SKM-1 treated with dmso at 0.1 percent for 144 hours (cell line): ENCODE measurements at regions not wholly inside any gene's neighbourhood (a gene's known extent, or its start where the extent isn't known, plus 50 kb on each side); places are given as distances from the start of the nearest gene placed in this dataset.

Source experiments
- DNase-seq: peaks from one replicate; lab custom pipeline; 2025; ENCODE audit not compliant: unreplicated experiment; lab: John Stamatoyannopoulos, UW

DNA sequence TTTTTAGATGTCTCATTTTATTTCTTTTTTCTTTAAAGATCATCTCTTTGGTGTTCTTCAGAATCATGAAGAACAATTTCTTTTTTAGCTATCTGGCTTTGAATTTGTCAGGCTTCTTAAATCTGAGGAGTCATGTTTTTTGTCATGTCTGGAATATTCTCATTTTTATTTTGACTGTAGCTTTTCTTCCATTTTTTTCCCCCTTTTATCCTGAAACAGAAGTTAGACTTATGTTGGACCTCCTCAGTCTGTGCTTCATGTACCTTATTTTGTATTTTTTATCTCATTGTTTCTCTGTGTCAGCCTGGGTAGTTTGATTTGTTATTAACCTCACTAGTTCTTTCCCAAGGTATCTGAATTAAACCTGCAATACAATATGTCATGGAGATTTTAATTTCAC, 319.2 kb upstream of the ADGRL4 start:
- no peak for DNase-seq

DNA sequence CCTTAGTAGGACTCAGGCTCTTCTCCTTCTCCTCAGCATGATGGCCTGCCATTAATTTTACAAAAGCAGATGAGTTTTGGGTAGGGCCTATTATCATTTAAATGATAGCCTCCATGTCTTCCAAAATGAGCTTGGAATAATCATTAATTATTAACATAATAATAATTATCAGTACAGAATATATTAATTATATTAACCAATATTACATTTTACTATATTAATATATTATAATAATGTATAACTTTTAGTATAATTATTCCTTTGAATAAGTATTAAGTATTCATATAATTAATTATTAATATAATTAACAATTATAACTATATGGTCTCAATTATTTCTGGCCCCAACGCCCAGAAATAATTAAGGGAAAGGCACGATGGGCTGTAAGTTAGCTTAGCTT, 318.6 kb upstream of the ADGRL4 start:
- no peak for DNase-seq

DNA sequence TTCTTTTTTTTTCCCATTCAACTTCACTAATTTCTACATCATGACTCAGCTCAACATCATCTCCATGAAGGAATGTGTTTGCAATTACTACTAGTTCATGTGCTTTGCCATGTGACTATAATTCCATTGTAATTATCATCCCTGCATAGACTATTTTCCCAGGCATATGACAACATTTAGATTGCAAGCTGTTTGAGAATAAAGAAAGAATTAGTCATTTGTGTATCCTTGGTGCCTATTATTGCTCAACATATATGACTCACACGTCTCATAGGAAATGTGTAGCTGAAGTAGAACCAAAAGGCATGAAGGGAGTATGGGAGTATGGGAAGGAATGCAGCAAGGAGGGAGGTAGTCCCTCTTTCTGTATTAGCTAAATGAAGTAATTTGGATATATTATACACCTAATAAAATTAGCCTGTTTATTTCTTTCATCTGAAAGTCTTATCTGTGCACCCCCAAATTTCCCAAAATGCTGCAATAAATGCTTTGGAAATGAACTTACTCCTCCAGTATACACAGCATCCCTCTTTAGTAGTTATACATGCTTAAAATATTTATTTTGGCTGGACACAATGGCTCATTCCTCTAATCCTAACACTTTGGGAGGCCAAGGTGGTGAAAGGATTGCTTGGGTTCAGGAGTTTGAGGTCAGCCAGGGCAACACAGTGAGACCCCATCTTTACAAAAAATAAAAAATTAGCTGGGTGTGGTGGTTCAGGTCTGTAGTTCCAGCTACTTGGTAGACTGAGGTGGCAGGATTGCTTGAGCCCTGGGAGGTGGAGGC, 316.9 kb upstream of the ADGRL4 start:
- DNase-seq = no peak

DNA sequence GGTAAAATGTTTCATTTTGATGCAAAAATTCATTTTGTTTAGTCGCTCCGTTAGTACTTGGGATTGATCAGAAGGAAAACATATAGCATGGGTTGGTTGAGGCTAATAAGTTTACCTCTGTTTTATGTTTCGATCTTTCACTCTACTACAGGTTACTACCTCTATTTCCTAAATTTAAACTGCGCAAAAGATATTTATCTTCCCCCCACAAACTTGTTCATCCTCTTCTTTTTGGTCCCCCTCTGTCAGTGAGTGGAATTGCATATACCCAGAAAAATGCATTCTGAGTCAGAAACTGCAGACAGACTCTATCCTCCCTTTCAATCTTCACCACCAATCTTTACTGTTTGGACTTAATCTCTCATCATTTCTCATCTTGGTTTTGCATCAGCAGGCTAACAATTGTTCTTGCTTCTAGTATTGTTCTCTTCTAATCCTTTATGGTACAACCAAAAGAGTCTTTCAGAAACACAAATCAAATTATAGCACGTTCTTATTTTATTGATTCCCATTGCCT, 316.0 kb upstream of the ADGRL4 start:
- no peak for DNase-seq

DNA sequence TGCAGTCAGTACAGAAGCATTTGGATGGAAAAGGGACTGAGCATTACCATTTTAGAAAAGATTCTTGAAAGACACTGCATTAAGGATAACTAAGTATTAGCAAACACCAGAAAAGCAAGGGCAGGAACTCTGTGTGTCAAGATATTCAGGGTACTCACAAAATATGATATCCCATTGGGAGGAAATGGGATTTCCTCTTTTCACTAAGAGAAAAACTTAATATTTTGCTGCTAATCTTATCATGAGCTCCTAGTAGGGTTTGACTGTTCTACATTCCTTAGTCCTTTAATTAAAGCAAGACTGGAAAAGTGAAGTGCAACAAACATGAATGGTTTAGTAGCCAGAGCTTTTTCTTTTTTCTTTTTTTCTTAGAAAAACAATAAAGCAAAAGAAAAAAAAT, 305.9 kb upstream of the ADGRL4 start:
- no peak for DNase-seq

DNA sequence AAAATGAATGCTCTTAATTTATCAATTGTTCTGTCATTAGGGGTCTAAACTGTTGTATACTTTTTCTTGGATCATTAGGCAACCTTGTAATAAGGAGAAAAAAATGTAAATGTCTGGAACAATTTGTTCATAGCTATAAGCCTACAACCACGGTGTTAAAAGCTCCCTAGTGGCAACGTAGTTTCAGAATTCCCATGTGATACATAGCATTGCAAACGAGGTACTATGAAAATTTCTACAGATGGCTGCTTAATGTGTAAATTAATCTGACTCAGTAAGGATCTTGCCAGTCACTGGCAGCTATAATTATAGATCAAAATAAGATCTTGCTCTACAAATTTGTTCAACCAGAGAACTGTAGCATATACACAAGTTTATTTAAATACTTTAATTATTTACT, 304.1 kb upstream of the ADGRL4 start:
- no peak for DNase-seq

DNA sequence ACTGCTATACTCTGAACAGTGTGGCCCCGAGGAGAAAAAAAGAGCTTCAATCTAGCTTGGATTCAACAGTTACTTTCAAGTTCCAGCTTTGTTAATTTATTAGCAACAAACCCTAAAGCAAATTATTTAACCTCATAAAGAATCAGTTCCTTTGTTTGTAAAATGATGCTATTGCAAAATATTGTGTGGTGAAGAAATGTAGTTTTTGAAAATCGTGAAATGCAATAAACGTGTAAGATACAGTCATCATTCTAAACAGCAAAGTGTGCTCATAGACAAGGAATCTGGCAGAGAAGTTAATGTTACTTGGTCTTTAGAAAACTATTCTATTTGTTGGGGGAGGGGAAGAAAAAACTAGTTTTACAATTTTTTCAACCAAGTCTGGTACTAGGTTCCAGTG, 297.6 kb upstream of the ADGRL4 start:
- no peak for DNase-seq

DNA sequence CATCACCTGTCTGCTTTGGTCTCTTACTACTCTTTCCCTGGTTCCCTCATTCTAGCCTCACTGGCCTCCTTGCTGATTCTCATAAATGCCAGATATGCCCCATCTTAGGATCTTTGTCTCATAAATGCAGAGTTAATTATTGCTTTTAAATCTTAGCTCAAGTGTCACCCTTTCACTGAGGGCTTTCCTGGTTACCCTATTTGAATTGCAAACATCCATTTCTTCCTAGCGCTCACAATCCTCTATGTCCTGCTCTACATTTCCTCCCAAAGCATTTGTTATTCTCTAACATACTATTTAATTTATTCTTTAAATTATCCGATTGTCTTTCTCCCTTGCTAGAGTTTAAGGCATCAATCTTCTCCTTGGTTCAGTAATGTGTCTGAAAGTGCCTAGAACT, 296.5 kb upstream of the ADGRL4 start:
- DNase-seq = no peak

DNA sequence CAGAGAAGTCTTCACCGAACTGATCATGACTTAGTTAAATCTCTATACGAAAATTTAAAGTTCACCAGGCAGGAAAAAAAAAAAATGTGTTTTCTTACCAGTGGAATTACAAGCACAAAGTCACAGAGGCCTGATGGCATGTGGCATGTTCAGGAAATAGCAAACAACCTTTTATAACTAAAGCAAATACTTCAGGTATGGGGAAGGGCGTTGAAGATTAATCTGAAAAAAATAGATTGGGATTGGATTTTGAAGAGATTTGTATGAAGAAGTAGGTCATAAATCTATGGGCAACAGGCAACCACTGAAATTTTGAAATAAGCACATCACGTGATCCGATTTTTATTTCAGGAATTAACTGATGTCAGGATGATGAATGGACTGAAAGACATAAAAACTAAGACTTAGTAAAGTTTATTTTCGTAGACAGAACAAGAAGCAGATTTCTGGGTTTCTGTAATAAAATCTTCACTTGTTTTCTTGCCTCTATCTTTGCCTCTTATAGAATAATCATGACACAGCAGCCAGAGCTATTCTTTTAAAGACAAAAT, 295.9 kb upstream of the ADGRL4 start:
- DNase-seq = no peak

DNA sequence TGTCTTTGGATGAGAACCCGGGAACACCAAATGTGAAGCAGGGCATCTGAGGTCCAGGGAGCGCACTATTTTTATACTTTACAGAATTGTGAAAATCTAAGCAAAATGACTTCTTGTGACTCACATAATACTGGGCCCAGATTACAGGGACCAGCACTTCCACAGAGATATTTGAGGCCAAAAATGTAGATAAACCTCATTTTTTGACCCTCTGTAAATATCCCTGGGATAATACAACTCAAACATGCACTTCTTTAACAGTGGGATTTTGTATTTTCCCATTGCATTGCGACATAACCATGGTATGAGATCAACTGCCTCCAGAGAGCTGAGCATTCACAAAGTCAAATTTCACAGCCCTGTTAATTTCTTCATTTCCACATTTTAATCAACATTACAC, 289.4 kb upstream of the ADGRL4 start:
- DNase-seq = no peak

DNA sequence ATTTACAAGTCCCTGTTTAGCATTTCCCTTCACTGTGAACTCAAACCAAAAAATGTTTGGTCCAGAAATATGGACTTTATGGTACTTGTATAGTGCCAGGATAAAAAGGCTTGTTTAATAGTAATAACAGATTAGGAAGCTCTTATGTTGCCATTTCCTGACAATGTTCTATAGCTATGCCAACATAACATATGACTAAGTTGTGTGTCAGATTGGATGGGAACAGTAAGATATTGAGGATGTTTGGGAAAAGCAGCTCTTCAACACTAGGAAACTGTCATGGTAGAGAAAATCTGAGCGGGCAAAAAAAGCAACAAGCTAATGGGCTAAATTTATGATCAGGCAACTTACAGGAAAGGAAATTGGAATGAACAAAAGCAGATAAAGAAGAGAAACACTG, 287.1 kb upstream of the ADGRL4 start:
- DNase-seq = no peak

DNA sequence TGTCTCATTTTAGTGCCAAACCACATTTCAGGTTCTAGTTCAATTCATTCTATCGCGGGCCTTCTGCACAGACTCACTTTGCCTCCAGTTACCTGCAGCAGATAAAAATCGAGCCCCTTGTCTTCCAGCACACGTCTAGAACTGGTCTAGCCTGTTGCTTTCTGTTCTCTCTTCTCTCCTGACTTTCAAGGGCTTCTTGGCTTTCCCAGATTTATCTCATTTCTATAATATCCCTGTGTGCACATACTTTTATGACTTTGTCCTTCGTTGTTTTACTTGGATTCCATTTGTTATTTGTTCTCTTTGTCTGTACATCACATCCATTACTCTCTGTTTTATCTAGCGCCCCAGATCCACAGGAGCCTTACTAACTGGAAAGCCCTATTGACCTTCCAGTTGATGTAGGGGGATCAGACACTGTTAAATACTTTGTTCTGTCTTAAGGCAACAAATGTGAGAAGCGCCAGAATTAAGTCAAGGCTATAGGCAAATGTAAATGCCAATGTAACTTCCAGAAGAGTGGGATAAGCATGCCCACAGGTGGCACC, 284.5 kb upstream of the ADGRL4 start:
- no peak for DNase-seq

DNA sequence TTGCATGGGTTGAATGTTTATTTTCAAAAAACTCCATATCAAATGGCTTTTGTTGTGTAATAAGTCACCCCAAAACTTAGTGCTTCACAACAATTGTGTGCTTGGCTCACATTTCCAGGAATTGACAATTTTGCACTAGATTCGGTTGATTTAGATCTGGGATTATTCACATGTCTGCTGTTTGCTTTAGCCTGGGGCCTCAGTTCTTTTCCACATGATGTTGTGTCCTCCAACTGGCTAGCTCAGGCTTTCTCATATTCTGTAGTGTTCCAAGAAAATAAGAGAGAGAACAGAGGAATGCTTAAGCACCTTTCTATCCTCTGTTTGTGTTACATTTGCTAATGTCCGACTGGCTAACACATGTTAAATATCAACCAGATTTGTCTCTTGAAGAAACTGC, 281.5 kb upstream of the ADGRL4 start:
- no peak for DNase-seq

DNA sequence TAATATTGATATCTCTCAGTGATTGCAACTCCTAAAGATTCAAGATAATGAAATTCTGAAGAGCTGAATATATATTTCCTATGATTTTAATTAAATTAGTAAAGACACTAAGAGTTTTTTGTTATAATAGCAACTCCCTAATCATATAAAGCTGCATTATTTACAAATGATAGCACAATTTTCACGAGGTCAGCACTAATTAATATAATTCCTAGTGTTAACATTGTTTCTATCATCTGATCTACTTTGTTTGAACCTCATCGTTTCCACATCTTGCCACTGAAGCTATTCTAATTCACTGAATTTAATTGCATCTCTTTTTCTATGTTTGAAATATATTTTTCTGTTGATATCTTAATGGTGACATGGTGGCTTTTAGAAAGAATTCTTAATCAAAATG, 279.1 kb upstream of the ADGRL4 start:
- no peak for DNase-seq

DNA sequence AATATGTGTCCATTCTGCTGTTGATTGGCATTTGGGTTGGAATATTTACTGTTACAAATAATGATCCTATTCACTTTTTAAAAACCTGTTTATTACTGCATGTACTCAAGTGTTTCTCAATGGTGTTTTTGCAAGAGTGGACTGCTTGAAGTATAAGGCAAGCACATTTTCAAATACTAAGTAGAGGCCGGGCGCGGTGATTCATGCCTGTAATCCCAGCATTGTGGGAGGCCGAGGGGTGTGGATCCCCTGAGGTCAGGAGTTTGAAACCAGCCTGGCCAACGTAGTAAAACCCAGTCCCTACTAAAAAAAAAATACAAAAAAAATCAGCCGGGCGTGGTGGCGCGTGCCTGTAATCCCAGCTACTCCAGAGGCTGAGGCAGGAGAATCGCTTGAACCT, 276.9 kb upstream of the ADGRL4 start:
- no peak for DNase-seq

DNA sequence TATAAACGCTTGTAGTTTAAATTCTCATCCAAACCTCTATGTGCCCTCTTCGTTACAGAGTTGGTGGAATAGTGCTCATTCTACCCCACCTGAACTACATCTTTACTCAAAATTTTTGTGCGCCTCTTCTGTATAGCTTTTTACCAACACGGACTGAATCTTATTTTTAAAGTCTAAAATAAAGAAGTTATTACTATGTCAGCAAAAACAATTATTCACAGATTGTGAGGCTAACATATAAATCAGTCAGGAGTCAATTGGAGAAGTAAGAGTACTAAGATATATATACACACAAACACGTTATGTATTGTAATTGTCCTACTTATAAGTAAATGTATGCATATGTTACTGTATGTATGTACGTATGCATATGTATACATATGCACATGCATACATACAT, 274.9 kb upstream of the ADGRL4 start:
- DNase-seq = no peak

DNA sequence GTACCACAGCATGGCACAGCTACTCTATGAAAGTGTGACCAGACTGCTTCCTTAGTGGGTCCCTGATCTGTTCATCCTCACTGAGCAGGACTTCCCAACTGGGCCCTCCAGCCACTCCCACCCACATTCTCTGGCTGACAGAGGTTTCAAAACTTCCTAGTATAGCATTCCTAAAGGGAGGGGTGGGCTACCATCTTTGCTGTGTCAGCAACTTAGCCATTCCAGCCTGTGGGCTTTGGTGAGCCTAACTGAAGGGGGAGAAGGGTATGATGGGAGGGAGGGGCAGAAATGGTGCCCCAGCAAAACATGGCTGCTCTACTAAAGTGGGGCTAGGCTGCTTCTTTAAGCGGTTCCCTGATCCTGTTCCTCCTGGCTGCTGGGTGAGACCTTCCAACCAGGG, 265.2 kb upstream of the ADGRL4 start:
- DNase-seq = no peak

DNA sequence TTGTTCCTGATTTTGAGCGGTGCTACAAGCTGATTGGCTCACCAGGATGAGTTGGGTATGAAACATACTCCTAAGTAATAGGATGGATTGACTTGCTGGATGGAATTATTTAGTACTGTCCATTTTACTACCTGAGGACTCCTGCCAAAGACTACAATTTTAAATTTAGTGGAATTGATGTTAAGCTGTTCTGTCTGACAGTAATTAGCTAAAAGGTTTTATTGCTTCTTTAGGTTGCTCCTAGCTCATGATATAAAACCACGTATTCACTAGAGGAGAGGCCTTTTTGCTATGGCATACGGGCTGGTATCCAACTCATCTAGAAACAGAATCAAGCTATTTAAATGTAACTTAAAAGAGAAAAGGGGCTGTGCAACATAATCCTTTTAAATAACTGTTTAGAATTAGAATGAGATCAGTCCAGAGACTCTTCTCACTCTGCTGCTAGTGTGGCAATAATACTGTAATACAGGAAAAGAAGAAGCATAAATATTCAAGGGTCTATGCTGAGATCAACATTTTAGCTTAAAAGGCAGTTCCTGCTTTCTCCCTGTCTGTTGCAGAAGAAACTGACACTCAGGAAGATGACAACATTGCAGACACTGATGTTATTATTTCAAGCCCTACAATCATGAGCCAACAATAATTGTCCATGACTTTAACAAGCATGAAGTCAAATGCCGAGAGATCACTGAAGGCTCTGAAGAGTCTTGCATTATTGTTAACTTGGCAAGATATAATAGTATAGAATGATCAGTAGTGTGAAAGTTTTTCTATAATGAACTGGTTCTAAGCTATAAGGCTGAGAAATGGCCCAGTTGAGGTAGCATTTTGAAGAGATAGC, 258.7 kb upstream of the ADGRL4 start:
- no peak for DNase-seq

DNA sequence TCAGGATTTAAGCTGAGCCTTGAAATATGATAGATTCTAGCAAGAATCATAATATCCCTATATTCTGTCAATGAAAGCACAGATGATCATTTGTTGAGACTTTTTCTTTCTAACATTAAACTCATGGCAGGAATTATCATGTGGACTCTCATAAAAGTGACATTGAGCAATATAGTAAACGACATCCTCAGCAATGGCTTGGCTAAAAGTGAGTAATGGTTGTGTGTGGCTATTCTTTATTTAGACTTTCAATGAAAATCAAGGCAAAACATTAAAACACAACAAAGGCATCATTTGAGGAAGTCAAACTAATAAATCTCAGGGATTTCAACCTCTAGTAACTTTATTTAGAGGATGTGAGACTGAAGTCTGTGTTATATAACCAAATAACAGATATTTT, 257.8 kb upstream of the ADGRL4 start:
- no peak for DNase-seq

DNA sequence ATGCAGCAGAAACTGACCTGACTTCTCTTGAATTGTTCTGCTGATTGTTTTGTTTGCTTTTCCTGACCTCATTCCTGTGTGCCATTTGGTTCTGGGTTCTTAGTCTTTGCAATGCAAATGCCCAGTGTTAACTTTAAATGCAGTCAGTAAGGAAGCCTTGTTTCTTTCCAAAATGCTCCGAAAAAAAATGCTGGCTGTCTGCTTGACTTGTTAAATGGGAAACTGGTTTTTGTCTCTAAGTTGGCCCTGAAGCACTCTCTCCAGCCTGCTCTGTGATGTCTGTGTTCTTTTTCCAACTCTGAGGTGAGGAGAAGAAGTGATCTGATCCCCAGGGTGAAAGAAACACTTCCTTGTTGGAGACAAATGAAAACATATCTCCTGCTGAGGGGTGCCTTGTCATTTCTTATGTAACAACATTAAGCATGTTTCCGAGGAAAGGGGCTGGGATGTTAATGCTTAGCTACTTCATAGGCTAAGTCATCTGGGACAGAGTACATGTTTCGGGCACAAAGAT, 256.3 kb upstream of the ADGRL4 start:
- no peak for DNase-seq
